Panc1 (cell line): ENCODE measurements at regions not wholly inside any gene's neighbourhood (a gene's known extent, or its start where the extent isn't known, plus 50 kb on each side); places are given as distances from the start of the nearest gene placed in this dataset.

Source experiments
- POLR2AphosphoS5 ChIP-seq: IDR thresholded peaks from 2 replicates; pipeline ENCODE4 v1.6.1; 2012; ENCODE audit warnings: mild to moderate bottlenecking, low read depth, low read length, moderate library complexity
- TF ChIP-seq, protein P1 (sequence below): fragments of 450-650 bp; IDR thresholded peaks from 2 replicates; pipeline ENCODE4 v1.5.1; 2017; ENCODE audit warnings: mild to moderate bottlenecking

DNA sequence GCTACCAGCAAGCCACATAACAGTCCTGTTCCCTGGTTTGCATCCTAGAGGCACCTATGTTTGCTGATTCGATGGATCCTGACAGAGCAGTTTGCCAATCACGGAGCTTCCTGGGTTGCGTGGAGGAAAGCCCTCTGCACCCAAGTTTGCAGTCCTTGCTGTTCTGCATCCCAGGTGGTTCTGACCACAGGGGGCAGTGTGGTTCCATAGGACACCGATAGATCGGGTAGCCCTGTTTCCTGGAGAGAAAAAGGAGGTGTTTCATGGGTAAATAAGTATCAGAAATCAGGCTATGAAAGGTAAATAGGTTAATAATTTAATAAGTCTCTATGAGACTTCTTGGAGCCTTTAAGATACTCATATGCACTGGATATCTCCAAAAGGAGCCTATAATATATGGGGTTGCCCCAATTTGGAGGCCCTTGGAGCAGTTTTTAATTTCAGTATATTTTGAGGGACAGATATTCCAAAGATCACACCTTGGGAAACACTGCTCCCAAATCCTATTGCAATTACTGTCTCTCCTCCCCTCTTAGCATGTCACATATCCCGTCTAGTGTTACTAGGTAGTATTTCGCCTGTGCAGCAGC lies 194.6 kb upstream of the TPM1 start:
- TF ChIP-seq, protein P1, sequence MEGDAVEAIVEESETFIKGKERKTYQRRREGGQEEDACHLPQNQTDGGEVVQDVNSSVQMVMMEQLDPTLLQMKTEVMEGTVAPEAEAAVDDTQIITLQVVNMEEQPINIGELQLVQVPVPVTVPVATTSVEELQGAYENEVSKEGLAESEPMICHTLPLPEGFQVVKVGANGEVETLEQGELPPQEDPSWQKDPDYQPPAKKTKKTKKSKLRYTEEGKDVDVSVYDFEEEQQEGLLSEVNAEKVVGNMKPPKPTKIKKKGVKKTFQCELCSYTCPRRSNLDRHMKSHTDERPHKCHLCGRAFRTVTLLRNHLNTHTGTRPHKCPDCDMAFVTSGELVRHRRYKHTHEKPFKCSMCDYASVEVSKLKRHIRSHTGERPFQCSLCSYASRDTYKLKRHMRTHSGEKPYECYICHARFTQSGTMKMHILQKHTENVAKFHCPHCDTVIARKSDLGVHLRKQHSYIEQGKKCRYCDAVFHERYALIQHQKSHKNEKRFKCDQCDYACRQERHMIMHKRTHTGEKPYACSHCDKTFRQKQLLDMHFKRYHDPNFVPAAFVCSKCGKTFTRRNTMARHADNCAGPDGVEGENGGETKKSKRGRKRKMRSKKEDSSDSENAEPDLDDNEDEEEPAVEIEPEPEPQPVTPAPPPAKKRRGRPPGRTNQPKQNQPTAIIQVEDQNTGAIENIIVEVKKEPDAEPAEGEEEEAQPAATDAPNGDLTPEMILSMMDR, result peak; percentile 85
- TF ChIP-seq POLR2AphosphoS5, result no peak
